IPS-NIHi7 (cell line): ENCODE measurements at regions not wholly inside any gene's neighbourhood (a gene's known extent, or its start where the extent isn't known, plus 50 kb on each side); places are given as distances from the start of the nearest gene placed in this dataset.
"Not testable (repeated sequence)": the region's sequence is repeated elsewhere in the genome, so short reads cannot be mapped to it uniquely, and the experiment has no call there.

Experiments used
- DNase-seq: peaks from one replicate; pipeline ENCODE4 v3.0.0; 2012; ENCODE audit warnings: mixed read lengths; ENCODE audit errors: extremely low spot score

DNA sequence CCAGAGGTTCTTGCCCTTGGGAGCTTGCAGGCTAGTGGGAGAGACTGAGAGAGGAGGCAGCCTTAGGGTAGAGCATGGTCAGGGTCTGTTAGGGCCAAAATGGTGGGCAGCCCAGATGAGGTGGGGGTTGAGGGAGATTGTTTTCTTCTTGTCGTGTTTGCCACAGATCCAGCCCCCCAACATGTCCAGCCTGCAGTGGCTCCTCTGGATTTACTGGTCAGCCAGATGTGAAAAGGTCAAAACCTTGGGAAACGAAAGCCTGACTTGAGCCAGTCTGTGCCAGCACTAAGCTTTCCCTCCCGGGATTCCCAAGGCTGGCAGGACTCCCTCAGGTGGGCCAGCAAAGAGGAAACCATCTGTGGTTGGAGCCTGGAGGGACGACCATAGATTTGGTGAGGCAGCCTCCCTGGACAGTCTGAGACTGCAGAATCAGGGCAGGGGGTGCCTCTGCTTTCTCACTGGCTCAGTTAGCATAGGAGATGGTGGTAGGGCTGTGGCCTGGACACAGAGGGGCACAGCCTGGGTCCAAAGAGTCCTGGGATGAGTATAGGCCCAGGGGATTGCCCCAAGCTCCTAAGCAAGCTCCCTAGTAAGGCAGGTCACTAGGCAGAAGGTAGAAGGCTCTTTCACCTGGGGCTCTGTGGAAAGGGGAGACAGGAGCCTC lies 51.2 kb upstream of the PRR23C start:
- no peak for DNase-seq

GRCh38 chr3:139096670-139097069 lies 52.0 kb upstream of the PRR23C start:
- DNase-seq: no peak

GRCh38 chr3:139098391-139098790 lies 53.7 kb upstream of the PRR23C start:
- DNase-seq: no peak

DNA sequence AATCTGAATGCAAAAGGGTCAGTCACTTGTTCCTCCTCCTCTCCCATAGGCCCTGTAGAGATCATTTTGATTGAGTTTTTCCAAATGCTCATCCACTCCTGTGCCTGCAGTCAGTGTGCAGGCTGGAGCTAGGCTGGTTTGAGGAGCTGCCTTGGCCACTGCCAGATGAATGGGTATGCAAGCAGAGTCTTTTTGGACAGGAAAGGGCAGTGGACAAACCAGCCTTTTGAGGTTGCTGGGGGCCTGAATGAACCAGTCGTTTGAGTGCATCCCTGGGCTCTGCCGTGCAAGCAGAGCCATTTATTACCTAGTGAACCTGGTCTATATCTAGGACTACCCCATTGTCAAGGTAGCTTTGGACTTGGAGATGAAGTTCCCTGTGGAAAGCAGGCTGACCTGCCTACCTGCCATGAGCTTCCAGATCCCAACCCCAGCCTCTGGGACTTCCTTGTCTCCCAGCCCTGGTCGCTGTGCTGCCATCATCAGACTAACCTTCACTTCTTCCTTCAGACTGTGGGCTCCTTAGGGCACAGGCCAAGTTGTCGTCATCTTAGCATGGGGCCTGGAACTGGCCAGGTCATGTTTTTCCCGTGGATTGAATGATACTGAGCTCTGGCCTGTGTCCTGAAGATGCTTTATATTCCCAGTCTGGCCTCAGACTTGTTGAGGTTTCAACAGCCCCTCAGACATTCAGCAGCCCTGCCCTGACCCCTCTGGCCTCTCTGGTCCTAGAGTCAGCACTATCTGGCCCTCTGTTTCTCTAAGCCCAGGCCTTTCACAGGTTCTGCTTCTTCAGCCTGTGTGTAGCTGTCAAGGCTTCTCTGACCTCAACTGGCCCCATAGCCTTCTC lies 55.5 kb upstream of the PRR23C start:
- DNase-seq: no peak

- no peak for DNase-seq
Measured at GRCh38 chr3:139100821-139101220, 56.1 kb upstream of the PRR23C start.

- no peak for DNase-seq
Measured at GRCh38 chr3:139101396-139101795, 56.7 kb upstream of the PRR23C start.

DNA sequence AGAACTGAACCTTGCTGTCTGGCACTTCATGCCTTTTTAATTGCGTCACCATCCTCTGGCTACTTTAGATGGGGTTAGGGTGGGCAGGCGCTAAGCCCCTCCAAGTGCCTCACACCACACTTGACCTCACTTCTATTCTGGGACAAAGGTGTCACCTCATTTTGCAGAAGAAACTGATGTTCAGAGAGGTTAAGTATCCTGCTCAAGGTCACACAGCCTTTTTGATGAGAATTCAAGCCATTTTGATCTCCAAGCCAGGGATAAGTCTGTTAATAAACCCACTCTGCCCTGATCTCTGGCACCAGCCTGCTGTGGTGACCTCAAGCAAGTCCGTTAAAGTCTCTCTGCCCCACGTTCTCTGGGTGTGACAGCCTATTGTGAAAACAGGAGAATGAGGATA lies 58.8 kb upstream of the PRR23C start:
- DNase-seq: no peak

- no peak for DNase-seq
Measured at GRCh38 chr3:139104062-139104461, 59.4 kb upstream of the PRR23C start.

DNA sequence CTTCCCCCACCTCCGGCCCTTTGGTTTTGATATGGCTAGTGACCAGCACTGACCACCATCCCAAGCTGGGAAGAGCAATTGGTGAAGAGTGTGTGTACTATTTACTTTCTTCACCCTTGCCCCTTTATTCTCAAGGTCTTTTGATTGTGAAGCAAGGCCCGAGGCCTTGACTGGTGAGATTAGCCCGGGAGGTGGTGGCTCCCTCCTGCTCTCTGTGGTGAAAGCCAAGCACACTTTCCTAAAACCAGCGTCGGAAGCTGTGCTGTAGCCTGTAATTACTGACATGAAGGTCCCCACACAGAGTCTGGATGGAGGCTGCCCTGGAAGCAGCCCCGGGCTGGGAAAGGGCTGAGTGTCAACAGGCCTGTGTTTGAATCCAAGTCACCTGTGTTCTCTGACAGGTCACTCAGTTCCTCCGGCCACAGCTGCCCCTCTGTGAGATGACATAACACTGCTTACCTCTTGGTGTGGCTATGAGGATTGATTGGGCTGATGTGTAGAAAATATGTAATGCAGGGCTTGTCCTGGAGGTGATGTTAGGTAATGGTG lies 60.5 kb upstream of the PRR23C start:
- no peak for DNase-seq

- DNase-seq: no peak
Measured at GRCh38 chr3:139106013-139106932, 61.6 kb upstream of the PRR23C start.

DNA sequence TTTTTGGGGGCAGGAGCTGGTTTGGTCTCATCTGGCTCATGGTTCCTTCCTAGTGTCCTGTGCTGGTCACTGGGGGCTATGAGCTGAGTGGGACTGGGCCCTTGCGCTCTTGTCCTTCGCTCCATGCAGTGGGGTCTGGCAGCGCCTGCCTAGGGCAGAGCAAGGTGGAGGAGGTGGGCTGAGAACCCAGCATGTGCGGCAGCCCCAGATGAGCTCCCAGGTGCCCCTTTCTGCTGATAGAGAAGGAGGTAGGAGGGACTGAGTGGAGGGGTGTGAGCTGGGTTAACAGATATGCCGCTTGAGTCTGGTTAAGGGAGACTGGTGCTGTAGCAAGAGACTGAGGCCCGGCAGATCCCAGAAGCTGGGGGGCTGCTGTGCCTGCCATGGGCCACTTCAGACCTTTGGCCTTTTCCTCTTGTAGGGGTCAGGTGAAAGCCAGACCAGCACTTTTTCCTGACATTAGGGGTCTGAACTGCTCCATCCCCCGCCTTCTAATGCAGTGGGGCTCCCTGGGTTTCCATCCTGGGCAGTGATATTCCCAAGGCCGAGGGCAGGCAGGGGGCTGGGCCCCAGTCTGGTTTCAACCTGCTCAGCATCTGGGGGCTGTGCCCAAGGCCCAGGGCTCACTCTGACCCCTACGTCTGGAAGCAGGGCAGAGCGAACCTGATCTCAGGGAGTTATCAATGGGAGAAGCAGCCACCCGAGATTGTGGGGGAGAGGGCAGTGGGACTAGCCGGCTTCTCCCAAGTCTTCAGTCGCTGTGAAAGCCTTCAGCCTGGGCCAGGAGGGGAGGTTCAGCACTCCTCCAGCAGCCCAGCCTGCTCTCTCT lies 62.9 kb upstream of the PRR23C start:
- no peak for DNase-seq

- DNase-seq: no peak
Measured at GRCh38 chr3:139108253-139108969, 63.7 kb upstream of the PRR23C start.

DNA sequence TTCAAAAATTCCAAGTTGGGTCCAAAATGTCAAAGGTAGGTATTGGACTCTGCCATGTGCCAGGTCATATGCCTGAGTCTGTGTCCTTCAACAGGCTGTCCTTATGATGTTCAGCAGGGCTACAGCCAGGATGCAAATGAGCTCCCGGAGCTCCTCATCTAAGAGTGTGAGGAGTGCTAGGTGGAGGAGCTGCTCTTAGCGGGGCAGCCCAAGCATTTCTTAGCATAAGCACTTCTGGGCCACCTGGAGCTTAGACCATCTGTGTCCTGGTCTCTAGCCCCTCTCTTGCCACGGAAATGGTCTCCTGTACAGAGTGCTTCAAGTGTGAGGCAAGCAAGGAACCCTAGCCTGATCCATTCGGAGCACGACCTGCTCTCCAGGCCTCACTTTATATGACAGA lies 64.6 kb upstream of the PRR23C start:
- DNase-seq: no peak

DNA sequence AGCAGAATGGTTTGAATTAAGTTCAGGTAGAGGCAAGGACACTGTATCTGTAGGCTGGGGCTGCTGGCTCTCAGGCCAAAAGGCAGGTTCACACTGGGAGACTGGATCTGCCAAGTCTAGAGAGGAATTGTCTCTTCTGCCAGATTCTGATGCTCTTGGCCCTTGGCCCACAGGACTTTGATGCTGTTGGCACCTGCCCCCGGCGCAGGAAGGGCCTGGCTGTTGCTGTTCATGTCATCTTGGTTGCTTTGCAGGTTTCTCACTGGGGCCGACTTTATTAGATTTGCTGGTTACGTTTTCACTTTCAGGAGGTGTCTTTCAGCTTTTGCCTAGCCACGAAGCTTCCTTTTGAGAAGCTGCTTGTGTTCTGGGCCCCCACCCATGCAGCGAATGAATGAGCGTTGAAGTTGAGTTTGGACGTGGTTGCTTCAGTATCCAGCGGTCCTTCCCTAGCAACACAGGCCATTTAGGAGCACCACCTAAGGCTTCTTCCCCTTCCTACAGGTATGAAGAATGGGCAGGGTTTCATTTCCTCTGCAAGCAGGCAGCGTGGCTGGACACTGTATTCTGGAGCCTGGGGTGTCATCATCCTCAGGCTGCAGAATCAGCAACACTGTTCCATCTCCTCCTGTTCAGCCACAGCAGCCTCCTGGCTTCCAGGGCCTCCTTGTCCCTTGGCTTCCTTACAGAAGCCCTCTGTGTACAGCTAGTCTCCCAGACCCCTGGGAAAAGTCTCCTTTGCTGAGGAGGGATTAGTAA lies 65.6 kb upstream of the PRR23C start:
- DNase-seq: no peak

DNA sequence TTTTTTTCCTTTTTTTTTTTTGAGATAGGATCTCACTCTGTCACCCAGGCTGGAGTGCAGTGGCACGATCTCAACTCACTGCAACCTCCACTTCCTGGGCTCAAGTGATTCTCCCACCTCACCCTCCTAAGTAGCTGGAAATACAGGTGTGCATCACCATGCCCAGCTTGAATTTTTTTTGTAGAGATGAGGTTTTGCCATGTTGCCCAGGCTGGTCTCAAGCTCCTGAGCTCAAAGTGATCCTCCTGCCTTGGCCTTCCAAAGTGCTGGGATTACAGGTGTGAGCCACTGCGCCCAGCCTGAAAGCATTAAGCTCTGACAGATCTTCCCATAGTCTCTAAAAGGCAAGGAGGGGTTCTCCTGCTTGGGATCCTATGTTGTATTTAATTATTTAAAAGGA lies 66.2 kb upstream of the PRR23C start:
- DNase-seq: not testable (repeated sequence)

DNA sequence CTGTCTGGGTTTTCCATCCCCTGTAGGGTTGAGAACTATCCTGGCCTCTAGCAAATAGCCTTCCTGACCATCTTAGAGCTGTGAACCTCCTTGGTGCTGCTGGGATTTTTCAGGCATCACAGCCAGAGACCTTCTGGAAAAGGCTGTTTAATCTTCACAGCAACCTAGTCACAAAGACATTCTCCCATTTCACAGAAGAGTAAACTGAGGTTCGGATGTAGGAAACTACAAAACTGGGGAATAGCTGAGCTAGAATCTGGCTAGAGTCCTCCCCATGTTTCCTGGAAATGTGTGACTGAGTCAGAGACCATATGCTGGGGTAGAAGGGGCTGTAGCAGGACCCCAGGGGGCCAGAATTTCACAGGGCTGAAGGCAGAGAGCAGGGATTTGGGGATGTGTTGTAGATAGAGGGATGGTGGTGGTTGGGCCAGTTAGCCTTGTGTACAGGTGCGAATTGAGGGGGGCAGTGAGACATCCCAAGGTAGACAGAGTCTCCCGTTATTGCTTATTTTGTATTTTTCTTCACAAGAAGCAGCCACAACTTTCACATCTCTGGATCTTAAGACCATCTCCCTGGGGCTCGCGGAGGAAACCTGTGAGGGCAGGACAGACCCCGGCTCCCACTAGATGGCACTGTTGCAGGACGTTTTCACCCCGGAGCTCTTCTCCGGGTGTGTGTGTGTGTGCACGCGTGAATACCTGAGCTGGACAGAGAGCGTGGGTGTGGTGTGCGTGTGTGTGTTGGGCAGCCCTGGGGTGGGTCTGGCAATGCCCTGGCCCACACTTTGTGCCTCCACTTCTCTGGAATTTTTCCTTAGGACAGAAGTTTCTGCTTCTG lies 66.9 kb upstream of the PRR23C start:
- peak; percentile 78 for DNase-seq

DNA sequence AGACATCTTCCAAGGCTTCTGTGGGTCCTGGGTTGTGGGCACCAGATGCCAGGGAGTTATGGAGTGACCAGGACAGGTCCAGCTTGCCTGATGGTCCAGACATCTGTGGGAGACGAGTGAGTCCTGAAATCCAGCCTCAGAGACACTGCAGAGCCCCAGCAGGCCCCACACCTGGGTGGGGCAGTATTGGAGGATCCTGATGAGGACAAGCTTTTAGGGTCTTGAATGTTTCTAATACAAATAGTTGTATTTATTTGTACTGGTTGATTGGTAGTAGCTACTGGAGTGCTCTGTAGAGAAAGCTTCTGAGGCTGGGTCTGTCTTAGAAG lies 67.5 kb upstream of the PRR23C start:
- DNase-seq: no peak

DNA sequence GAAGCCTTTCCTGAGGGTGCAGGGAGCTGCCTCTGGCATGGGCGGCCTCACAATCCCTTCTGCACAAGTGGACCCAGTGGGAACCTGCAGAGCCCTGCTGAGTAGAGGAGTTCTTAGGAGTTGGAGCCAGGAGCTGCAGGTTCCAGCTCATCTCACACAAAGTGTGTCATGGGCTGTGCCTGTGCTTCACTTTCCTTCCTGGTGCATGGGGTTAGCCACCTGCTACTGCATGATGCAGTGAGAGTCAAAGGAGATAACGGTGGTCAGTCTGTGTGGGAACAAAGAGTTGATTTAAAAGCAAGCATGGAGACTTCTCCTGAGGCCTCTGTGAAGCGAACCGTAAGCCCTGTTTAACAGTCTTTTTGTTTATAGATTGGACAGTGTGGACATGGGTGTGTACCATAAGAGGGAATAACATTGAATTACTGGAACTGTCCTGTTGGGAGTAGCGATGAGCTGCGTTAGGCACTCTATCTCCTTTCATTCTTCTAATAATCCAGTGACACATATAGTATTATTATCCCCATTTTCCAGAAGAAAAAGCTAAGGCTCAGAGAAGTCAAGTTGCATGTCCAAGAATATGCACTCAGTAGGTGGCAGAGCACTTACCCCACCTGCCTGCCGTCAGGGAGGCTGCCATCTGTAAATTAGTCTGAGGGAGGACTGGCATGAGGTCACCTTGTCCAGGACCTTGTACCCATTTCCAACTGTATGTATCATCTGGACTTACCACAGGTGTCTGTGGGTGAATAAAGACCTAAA lies 68.7 kb upstream of the PRR23C start:
- no peak for DNase-seq
